ENCODE measurements at regions not wholly inside any gene's neighbourhood (a gene's known extent, or its start where the extent isn't known, plus 50 kb on each side); places are given as distances from the start of the nearest gene placed in this dataset.
A peak's percentile ranks its signal among the peaks of the same experiment; 100 is the strongest.

- TF ChIP-seq CTCF (IDR thresholded peaks at IDR 0.05) (peak in 1 of 3 donors; percentile 41), POLR2A (IDR thresholded peaks at IDR 0.05) (no peak)
These were observed 81.5 kb upstream of the ARL4C start for GRCh38 chr2:234578389-234578788.

Measured in lower leg skin (tissue), 3 donors.